ENCODE measurements at regions not wholly inside any gene's neighbourhood (a gene's known extent, or its start where the extent isn't known, plus 50 kb on each side); places are given as distances from the start of the nearest gene placed in this dataset.

DNA sequence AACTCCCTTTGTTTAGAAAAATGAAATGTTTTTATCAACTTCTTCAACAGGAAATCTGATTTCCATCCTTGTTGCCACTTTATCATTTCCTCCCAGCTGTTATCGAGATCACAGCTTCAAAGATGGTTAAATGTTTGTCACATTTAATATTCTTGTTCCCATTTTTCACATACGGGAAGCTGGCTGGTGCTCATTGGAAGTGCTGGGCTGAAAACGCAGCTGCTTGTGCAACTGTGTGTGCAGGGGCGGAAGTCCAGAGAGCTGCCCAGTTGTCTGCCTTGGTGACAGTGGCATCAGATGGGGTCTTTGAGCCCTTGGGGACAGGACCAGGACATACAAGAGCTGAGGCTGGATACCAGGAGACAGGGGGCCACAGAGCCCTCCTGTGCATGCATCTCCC, 549.2 kb upstream of the CDH11 start:
- DNase-seq (ENCODE audit: low read depth), result no peak

DNA sequence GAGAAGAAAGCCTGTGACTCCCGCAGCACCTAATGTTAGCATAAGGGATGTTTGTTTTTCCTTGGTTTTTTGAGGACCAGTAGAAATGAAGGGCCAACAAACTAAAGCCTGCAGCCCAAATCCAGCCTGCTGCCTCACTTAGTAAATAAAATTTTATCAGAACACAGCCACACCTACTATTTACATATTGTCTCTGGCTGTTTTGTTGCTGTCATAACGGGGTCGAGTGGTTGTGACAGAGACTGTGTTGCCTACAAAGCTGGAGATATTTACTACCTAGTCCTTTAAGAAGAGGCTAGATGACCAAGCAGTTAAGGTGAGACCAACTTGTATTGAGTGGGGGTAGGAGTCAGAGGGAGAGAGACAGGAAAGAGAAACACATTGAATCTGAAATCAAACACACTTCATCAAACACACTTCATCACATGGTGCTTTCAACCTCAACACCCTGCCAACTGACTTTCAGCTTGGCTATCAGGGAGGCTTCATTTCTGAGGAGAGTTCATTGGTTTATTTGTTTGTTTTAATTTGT, 546.3 kb upstream of the CDH11 start:
- DNase-seq (ENCODE audit: low read depth), result no peak

DNA sequence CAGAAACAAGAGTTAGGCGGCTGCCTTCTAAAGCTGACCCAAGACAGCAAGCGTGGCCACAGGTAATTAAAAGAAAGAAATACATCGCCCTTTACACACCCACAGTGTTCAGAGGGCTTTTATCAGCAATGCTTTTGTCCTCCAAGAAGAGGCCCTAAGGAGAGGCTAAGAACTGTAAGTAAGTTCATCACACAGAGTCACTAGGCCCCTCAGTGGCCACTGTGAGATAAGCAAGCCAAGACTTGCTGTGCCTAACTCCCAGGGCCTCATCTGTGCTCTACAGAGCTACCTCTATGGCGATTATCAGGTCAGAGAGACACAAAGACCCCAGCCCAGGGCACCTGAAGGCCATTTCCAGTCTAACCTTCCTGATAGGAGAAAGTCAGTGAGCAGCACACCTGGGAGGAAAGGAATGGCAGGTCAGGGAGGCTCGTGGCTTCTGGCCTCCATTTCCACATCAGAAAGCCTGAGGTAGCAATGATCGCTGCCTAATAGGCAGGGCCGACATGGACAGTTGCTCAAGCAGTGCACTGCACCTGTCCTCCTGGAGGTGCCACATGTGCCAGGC, 545.2 kb upstream of the CDH11 start:
- peak; percentile 14 for DNase-seq (ENCODE audit: low read depth)

DNA sequence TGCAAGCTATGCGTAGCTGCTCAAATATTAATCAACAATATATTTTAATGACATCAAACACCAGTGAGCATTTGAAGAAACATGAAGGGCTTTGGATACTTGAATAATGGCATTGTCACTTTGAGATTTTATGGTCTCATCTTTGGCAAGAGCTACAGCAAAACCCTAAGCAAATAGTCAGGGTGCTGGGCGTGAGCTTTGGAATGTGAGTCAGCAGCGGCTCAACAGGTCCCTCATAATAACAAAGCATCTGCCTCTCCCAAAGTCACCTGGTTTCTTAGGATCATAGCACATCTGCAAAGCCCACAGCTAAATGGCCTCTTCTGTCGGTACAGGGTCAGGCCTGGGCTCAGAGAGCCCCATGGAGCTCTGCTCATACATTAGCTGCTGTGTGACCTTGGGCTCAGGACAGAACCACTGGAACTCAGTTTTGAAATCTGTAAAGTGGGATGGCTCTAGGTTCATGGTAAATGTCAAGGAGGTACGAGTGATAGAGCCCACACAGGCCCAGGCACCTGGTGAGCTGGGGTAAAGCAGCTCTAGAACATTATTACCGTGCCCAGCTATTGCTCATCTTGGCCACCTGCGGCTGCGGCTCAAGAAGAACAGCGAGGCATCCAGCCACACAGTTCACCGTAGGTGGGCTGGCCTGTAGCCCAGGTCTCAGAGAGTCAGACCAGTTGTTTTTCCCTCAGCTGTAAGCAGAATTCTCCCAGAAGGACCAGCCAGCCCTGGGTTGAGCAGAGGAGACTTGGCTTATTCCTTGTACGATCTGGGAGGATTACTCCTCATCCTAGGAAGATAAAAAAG, 544.5 kb upstream of the CDH11 start:
- no peak for DNase-seq (ENCODE audit: low read depth)

- no peak for DNase-seq (ENCODE audit: low read depth)
Measured at GRCh38 chr16:65665586-65665985, 543.7 kb upstream of the CDH11 start.

- no peak for DNase-seq (ENCODE audit: low read depth)
Measured at GRCh38 chr16:65663774-65664173, 541.9 kb upstream of the CDH11 start.

DNA sequence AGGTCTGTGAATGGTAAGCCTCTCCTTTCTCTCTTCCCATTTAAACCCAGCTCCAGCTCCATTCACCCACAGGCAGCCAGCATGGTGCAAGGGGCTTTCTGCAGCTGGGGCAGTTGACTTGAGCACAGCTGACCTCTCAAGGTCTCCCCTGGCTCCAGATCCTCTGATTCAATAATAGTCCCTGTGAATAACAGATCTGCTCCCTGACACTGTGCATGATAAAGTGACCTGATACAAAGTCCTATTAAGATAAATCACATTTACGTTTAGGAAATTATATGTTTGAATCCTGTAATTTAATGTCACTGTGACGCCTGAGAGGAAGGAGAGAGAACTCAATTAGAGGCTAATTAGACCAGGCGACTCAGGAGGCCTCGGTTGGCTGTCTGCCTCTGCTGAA, 540.4 kb upstream of the CDH11 start:
- DNase-seq (ENCODE audit: low read depth), result no peak

DNA sequence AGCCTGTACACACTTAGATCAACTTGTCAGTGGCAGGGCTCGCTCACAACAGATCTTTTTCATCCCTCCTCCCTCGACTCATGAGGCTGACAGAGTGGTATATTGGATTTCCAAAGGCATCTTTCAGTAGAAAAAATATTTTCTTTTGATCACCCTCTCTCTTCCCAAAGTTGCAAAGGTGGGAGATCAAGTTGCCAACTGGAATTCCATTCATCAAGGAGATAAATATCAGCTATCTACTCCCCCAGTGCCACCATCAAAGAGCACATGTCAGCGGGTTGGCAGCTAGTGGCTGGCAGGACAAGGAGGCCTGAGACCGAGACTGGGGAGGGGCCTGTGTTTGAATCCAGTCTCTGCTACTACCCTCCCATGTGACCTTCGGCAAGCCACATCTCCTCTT, 539.7 kb upstream of the CDH11 start:
- no peak for DNase-seq (ENCODE audit: low read depth)

DNA sequence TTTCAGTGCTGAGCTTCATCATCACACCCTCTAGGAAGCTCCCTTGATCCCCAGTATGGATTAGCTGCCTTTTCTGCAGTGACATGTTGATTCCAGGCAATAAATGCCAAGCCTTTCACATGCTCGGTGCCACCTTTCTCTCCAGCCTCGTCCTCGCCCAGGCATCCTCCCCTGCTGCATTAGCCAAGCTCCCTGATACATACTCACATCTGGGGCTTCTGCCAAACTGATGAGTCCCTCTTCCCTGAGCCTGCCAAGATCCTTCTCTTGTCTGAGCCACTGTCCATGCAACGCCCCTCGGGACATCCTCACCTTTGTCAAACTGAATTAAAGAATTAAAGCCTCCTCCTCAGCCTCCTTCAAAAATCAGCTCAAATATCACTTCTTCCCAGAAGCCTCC, 538.5 kb upstream of the CDH11 start:
- DNase-seq (ENCODE audit: low read depth), result peak; percentile 64

GRCh38 chr16:65659758-65660157, 537.9 kb upstream of the CDH11 start:
- DNase-seq (ENCODE audit: low read depth), result no peak

DNA sequence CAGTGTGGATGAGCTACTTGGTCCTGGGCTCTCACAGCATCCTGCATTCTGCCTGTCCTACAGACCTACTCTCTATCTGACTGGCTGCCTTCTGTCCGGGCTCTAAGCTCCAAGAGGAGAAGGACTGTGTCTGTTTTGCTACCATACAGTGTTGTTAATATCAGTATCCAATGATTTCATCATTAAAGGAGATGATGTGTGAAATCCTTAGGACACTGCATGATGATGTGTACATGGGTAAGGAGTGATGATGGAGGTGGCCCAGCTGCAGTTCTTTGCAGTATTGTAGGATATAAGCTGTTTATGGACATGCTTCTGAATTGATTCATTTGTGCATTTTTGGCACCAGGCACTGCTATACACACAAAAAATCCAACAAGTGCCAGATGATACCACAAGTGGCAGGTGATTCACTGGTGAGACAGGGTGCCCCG, 536.9 kb upstream of the CDH11 start:
- peak; percentile 26 for DNase-seq (ENCODE audit: low read depth)

DNA sequence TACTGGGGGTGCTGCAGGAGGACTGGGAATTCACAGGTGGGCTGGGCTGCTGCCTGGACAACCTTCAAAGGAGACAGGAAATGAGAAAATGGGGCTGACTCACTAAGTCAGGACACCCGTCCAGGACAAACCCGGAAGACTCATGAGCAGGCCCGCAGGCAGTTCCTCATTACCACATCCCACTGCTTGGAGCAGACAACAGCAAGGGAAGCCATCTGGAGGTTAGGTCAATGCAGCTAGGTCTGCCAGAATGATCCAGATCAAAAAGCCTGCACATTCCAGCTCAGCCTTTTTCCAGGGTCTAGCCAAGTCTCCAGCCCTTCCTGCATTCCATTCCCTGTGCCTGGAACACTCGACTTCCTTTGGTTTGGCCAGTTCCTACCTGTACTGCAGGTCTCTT, 536.5 kb upstream of the CDH11 start:
- DNase-seq (ENCODE audit: low read depth), result peak; percentile 83

DNA sequence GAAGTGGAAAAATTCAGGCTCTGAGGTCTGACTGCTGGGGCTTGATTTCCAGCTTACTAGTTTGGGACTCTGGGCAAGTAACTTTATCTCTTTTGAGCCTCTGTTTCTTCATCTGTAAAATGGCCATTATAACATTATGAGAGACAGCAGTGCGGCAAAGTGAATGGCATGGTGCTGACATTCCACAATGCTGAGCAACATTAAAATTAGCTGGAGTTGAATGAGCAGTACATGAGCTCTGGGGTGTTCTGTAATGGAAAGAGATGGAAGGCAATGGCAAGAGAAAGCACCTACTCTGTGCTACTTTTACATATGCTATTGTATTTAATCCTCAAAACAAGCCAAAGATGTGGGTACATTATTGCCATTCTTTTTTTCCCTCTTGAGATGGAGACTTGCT, 535.7 kb upstream of the CDH11 start:
- no peak for DNase-seq (ENCODE audit: low read depth)

DNA sequence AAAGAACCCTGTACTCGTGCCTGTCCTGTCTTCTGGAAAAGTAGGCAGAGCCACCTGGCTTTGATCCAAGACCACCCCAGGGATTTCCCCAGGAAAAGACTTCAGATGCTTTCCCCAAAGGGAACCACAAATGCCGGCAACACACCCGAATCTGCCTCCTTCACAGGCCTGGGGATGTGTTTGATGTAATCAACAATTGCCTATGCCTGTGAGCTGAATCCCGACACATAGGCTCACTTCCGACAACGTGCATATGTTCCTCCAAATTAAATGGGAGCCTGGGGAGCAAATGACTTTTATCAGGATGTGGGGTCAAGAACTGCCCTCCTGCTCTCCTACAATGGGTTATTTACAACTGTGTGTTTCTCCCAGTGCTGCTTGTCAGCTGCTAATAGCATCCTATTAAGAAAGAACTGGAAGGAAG, 535.2 kb upstream of the CDH11 start:
- no peak for DNase-seq (ENCODE audit: low read depth)

DNA sequence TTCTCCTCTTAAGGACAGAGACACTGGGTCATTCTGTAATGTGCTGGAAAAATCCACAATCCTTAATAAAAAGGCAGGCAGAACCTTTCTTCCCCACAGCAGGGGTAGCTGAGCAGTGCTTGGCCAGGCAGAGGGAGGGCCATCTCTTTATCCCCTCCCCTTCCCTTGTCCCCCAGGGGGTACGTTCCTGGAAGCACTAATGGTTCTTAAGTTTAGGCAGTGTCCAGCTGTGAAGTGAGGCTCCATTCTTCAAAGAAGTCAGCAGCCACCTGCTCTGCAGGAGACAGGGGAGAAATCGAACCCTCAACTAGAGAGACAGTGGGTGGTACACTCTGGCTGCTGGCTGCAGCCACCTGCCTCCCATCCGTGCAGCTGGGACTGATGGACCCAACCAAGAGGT, 533.9 kb upstream of the CDH11 start:
- DNase-seq (ENCODE audit: low read depth), result no peak

- no peak for DNase-seq (ENCODE audit: low read depth)
Measured at GRCh38 chr16:65648101-65648500, 526.2 kb upstream of the CDH11 start.

DNA sequence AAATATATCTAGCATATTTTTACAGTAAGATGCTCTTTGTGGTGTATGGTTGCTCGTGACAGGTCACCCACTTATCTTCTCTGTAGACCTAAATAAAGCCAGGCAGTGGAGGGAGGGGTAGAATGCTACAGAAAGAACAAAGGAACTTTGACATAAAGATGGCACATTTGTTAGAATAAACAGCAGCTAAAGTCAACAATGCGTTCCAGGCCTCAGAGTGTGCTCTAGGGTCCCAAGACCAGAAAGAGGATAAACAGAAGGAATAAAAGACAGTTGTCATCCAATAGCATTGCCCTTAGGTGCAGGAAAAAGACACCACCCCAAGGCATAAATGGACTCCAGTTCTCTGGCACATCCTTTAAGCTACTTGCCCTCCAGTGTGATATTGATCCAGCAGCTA, 523.0 kb upstream of the CDH11 start:
- DNase-seq (ENCODE audit: low read depth), result no peak

DNA sequence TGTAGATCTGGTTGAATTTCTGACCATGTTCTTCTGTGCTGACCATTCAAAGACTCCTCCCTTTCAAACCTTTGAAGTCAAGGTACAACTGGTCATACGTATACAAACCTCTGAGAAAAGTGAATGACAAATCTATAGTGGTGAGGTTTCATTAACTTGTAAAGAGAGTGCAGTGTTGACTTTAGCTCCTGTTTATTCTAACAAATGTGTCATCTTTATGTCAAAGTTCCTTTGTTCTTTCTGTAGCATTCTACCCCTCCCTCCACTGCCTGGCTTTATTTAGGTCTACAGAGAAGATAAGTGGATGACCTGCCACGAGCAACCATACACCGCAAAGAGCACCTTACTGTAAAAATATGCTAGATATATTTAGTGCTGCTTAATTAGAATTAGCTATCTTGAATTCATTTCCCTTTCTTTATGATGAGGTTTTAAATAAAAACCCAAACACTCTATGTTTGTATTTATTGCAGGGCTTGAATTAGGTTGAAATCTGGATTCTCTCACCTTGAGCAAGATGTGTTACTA, 520.0 kb upstream of the CDH11 start:
- no peak for DNase-seq (ENCODE audit: low read depth)

DNA sequence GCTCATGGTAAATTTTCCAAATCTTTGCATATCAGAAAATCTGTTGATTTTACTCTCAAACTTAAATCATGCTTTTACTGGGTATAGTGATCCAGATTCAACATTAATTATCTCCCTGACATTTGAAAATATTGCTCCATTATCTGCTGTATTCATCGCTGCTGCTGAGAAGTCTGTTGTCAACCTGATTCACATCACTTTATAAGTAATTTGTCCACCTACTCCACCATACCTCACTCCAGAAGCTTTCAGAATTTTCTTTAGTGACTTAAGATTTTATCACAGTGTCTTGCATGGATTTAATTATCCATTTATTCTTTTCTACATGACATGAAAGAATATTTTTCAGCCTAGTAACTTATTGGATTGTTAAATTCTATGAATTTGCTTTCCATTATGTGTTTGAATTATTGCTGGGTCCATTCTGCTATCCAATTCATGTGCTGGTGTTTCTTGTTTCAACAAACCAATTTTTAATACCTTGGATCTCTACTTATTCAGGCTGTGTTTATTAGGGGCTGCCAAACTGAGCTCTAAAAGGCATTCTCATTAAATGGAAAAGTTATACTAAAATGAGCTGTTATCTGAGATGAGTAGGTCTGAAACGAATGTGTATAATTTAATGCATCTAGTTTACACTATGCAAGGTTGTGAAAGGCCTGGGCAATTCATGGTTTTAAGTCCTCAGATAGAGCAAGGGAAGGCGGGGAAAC, 519.3 kb upstream of the CDH11 start:
- DNase-seq (ENCODE audit: low read depth), result no peak

GRCh38 chr16:65634833-65635232, 513.0 kb upstream of the CDH11 start:
- DNase-seq (ENCODE audit: low read depth), result no peak

- no peak for DNase-seq (ENCODE audit: low read depth)
Measured at GRCh38 chr16:65634291-65634690, 512.4 kb upstream of the CDH11 start.

DNA sequence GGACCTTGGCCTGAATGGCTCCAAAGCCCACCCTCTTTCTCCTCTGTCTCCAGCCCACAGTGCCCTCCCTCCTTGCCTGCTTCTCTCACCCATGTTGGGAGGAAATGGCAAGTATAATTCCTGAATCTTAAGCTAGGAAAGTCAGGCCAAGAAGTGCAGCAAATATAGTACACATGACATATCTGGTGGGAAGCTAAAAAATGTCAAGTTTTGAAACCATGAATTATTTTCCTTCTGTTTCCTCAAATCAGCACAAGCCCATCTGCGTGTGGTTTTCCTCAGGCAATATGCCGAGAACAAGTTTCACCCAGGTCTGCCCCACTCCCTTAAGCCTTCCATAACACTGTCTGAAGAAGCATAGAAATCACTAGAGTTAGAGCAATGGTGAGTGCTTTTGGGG, 502.8 kb upstream of the CDH11 start:
- DNase-seq (ENCODE audit: low read depth), result peak; percentile 28

GRCh38 chr16:65624229-65624628, 502.4 kb upstream of the CDH11 start:
- no peak for DNase-seq (ENCODE audit: low read depth)
